HG03342 (cell line): ENCODE measurements at regions not wholly inside any gene's neighbourhood (a gene's known extent, or its start where the extent isn't known, plus 50 kb on each side); places are given as distances from the start of the nearest gene placed in this dataset.
A peak's percentile ranks its signal among the peaks of the same experiment; 100 is the strongest.

Source experiments
- ATAC-seq: cut with Tn5 transposase; IDR thresholded peaks from one replicate; pipeline ENCODE4 v1.9.1; 2021; ENCODE audit warnings: mild to moderate bottlenecking, moderate library complexity; ENCODE audit not compliant: unreplicated experiment

DNA sequence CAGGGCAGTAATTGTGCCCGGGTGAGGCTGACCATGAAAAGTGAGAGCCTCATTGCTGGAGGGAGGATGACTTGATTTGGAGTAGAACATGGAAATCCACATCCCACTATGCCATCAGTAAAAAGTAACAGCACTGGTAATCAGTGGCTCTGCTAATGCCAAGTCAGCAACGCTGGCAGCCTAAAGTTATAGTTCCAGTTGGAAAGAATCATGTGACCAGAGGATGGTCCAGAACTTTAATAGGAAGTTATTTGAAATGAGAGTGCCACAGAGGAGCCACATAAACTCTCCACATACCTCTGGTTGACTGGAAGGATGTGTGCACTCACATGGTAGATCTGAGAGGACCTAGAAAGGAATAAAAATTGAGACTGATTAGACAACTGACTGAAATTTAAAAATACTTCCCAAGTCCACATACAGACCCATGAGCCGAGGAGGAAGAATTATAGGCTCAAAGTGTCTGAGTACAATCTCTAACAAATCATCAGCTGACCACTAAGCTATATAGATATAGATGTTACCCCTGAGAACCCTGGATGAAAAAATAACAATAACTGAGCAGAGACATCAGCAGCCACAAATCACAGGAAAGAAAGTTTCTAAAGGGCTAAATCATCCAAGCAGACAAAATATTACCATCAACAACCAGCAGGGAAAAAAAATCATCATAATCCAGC, 346.8 kb downstream of the STK39 start:
- no peak for ATAC-seq

DNA sequence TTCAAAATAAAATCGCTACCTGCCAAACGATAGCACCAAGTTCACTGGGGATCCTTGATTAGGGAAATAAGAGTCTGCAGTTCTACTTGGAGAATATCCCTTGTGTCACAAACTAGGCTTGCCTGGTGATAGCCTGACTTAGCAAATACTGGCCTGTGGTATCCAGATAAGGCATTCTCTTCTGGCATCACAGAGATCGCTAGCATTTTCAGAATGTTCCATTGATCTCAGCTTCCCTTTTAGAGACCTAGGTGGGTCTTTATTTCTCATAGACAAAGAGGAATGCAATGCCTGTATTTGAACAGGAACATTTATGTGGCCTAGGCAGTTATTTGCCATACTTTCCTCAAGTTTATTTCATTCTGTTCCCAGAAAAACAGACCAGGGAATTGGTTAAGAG, 349.1 kb downstream of the STK39 start:
- no peak for ATAC-seq

DNA sequence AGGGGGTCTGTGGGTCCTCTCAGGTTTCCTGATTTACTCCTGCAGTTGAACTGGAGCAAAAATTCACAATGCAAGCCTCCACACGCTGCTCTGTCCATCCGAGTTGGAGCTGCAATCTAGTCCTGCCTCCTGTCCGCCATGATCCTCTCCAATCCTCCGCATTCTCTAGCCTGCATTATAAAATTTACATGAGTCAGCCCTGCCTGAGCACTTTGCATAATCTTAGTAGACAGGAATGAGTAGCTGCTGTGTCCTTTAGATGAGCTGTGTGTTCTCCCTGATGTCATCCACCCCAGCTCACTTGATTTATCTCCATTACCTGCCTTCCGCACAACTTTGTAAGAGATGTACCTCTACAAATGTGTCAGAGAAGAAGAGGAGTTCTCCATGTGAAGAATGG, 355.6 kb downstream of the STK39 start:
- ATAC-seq, result no peak

DNA sequence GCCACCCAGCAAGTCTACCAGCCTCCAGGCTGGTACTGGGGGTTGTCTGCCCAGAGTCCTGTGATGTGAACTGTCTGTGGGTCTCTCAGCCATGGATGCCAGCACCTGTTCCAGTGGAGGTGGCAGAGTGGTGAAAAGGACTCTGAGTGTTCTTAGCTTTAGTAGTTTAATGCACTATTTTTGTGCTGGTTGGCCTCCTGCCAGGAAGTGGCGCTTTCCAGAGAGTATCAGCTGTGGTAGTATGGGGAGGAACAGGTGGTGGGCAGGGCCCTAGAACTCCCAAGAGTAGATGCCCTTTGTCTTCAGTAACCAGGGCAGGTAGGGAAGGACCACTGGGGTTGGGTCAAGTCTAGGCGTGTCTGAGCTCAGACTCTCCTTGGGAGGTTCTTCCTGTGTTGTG, 356.7 kb downstream of the STK39 start:
- ATAC-seq, result no peak

DNA sequence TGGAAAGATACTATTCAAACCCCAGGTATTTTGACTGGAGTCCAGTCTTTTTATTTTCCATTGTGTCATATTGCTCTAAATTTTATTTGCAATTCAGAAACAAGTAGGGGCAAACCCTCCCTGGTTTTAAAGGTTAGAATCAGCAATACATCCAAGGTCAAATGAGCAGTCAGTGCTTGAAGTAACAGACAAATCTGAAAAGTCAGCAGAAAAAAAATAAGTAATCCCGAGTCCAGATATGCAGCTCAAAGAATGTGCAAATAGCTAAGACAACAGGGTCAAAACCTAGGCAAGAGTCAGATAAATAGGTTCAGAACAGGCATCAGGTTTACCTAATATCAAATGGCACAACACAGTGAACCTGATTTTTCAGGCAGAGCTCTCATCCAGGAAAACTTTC, 367.0 kb downstream of the STK39 start:
- ATAC-seq, result no peak

DNA sequence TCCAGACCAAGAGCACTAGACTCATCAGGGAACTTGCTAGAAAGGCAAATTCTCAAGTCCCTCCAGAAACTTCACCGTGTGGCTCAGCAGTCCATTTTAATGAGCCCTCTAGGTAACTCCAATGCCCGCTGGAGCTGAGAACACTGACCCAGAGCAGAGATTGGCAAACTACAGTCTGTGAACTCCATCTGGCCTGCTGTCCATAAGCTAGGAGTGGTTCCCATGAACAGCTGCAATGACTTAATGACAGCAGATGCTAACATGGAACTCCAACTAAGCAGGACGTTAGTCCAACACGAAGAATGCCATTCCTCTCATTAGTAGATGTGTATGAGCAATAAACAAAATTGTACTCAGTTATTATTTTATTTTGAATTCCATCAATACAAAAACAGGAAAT, 371.9 kb downstream of the STK39 start:
- ATAC-seq, result no peak

DNA sequence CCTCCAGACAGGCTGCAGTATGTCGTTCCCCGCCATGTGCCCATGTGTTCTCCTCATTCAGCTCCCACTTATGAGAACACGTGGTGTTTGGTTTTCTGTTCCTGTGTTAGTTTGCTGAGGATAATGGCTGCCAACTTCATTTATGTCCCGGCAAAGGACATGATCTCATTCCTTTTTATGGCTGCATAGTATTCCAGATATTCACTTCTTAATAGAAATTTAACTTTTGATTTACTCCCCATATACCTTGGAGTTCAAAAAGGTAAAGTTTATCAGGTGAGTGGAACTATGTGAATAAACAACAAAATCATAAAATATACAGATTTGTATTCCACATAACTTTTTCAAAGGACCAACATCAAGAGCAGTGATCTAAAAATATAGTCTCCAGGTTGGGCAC, 372.6 kb downstream of the STK39 start:
- ATAC-seq, result no peak

DNA sequence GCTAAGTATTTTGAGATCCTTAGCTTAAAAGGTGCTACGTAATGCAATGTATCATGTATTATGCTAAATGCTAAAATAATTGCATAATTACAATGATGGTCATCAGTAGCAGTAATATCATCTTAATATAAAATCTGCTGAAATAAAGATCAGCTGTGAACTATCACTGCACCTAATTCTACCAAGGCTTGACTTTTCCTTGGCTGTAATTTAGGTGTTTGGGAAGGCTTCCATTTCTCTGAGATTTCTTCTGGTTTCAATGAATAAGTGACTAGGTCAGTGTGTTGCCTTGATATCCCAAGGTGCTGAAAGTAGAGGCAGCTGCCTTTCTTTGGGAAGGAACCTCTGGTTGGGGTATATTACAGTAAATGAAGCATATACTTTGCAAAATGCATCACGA, 376.1 kb downstream of the STK39 start:
- no peak for ATAC-seq

DNA sequence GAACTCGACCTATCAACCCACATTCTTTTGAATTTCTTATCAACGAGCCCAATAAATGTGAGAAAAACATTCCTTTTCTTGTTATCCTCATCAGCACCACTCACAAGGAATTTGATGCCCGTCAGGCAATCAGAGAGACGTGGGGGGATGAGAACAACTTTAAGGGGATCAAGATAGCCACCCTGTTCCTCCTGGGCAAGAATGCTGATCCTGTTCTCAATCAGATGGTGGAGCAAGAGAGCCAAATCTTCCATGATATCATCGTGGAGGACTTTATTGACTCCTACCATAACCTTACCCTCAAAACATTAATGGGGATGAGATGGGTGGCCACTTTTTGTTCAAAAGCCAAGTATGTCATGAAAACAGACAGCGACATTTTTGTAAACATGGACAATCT, 378.2 kb downstream of the STK39 start:
- ATAC-seq, result no peak

DNA sequence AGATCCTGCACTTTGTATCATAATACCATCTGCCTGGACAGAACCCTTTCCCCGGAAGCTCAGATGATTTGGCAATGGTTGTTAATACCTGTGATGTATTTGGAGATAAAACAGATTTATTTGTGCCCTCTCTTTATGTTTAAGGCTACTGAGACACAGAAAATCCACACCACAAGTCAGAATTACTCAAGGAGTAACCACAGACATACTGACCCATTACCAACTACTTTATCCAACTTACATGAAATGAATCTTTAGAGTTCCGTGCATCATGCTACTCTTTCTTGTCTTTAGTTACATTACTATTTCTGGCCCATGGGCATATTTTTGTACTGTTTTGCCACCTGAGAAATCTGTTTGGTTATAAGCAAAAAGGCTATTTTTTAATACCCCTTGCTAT, 384.0 kb downstream of the STK39 start:
- ATAC-seq, result peak; percentile 8

DNA sequence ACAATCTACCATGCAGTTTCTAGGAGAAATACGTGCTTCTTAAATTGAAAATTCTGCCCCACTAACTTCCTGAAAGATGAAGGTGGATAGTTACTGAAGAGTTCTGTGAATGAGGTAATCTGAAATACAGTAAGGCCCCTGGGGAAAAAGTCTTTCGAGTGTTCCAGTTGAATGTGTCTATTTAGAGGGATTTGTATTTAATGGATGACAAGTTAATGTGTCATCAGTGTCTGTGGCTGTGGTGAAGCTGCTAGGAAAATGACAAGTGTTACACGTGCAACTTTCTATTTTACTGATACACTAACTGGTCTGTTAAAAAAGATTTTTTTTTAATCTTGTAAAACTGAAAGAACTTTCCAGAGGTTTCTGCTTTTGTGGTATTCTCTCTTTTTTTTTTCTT, 384.6 kb downstream of the STK39 start:
- peak; percentile 80 for ATAC-seq

DNA sequence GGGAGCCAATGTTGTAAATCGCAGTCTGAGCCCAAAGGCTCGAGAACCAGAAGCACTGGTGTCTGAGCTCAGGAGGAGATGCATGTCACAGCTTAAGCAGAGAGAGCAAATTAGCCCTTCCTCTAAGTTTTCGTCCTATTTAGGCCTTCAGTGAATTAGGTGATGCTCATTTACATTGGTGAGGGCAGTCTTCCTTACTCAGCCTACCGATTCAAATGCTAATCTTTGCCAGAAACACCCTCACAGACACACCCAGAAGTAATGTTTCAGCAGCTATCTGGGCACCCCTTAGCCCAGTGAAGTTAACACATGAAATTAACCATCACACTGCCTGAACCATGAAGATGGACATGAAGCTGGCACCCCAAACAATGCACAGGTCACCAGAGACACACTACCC, 385.1 kb downstream of the STK39 start:
- ATAC-seq, result peak; percentile 6

DNA sequence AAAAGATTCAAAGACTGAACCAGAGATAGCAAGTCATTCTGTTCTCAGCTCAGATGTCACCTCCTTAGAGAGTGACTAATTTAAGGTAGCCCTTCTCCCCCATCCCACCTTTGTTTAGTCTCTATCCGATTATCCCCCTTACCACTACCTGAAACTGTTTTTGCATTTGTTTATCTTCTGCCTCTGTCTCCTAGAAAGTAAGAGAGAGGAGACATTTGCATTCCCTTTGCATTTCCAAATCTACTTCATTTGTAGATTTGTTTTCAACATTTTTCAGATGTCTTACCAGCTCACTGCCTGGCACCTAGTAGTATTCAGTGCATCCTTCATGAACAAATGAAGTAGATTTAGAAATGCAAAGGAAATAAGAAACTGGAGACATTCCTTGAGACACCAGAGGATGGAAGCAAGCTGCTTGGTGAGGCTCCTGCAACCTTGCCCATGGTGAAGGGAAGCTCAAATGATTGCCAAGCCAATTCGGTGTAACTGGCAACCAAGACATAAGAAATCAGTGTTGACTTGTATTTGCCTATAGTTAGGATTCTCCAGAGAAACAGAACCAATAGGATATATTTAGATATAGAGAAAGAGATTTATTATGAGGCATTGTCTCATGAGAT, 385.7 kb downstream of the STK39 start:
- ATAC-seq, result no peak

DNA sequence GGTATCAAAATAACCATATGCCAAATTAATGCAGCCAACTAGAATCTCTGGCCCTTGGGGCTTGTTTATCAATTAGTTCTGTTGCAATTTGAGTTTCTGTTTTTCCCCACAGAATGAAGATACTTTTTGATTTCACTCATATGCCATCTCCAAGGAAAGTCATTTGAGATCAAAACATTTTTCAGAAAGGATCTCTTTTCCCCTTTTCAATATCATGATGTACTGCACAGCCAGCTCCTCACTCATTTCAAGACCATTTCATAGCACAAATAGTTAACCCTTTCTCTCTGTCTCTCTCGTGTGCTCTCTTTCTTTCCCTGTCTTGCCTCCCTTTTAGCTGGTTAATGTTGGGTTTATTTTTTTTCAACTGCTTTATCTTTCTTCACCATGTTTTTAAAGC, 387.3 kb downstream of the STK39 start:
- ATAC-seq, result peak; percentile 6

DNA sequence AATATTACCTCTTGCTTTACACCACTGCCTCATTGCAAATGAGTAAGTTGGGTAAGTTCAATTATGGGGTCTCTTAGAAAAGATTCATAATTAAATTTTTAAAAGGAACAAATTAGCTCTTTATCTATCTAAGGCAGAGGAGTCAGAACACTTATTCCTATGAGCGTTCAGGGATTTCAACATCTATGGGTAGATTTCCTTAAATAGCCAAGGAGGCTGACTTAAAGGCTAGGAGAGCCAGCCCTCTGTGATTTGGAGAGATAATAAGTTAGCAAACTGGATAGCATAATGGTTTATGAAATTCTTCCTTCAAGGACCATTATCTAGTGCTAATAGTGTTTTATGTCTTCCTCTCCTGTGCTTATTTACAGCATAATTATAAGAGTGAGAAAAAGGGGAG, 387.7 kb downstream of the STK39 start:
- ATAC-seq, result no peak

DNA sequence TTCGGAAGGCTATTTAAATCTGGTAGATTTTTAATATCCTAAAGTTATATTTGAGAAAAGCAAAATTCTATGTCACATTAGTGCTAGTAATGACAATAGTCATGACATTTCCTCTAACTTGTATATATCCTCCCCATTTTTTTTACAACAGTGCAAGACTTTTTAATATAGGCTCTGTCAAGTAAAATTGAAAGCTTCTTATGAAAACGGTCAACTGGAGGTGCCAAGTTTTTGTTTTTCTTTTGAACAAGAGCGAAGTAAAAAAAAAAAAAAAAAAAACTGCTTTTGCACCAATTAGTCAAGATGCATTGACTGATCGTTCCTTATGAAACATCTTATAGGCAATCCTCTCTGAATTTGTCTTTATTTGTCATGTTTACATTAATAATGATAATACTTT, 389.3 kb downstream of the STK39 start:
- ATAC-seq, result no peak

DNA sequence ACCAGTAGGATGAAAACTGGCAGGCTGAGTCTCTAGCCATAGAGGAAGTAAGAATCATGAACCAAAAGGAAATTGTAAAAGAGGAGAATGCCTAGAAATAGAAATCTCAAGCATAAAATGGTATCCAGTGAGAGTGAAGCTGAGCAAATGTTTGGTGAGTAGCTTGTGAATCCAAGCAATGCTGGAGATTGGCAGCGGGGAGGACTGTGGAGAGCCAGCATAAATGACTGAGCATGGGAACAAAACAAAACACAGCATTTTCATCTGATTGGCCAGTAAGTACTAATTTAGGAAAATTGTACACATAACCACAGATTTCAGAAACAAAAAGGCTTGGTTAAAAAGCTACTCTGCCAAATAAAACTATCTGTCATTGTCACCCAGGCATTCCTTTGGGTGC, 390.0 kb downstream of the STK39 start:
- ATAC-seq, result no peak

DNA sequence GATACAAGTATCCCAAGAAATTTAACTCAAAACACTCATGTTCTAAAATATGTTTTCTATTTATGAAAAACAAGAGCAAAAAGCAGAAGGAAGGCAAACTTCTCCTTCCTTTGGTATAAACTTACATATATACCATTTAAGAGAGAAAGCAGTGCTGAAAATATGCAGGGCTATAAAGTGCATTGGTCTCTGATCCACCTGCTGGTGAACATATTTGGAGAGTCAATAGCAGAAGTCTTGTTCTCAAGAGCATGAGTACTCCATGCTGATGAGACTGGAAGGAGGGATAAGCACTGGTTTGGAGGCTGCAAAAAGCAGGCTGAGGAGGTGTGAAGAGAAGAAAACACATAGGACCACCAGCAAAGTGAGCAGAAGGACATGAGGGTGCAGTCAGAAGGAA, 391.2 kb downstream of the STK39 start:
- ATAC-seq, result no peak

DNA sequence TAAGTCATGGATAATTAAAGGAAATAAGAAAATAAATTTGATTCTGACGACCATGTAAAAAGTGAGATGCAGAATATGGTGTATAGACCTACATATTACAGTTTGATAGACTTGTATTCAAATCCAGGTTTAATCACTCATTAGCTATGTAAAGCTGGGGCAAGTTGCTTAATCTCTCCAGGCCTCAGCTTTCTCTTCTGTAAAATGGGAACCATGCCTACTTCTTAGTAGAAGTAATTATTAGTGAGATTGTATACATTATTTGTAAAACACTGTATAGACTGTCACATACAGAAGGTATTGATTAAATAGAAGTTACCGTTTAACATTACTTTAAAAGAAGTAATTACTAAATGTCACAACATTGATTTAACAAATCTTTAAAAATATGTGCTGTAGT, 392.2 kb downstream of the STK39 start:
- no peak for ATAC-seq

DNA sequence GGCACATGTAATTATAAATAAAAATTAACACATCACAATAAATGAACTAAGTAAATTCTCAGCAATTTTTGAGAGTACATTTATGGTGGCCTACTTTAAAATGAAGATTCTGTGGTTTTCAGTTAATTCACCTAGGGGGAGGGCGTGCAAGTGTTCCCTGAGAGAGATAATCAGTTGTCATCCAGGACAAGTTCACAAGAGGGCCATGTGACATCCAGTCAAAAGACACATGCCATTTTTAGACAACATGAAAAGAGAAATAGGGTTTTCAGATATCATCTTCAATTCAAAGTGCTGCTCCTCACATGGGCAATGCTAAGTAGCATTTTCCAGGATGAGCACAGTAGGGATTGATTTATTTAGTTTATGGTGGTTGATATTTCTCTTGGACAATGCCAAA, 393.7 kb downstream of the STK39 start:
- no peak for ATAC-seq

DNA sequence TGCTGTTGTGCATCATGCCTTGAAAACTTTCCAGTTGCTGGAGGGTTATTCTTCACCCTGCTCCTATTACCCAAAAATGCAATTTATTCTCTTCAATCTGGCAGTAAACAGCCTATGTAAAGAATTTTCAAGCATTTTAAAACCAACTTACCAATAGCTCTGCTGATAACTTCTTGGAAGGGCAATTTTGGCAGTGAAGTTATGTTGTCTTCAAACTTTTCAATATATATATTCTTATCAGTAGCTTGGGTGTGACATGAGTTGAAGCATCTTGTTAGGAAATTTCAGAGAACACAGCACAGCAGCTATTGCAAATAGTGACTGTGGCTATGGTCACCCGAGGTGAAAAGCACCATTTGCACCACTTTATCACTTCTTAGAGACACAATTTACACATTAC, 395.5 kb downstream of the STK39 start:
- ATAC-seq, result no peak

DNA sequence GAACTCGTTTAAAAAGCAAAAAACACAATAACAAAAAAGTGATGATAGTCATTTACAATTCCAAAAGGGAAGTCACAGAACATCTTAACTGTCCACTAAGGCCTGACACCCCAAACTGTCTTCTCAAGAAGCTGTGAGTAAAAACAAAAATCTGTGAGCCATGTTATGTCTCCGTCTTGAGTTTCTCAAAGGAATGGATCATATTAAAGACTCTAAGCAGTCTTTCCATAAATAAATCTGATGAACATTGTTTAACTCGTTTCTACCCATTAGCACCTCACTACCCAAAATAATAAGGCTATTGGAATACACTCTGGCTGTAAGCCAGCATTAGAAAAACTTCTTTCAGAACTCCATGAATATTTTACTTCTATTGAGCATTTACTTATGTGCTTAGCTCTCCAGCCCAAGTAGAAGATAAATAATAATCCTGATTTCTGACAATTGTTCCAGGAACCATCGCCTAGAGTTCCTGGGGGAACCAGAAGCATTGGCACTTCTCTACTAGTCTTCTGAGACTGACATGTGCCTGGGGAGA, 396.0 kb downstream of the STK39 start:
- ATAC-seq, result no peak
